Neural crest cell (in vitro differentiated cells): ENCODE measurements at regions not wholly inside any gene's neighbourhood (a gene's known extent, or its start where the extent isn't known, plus 50 kb on each side); places are given as distances from the start of the nearest gene placed in this dataset.

Source experiments
- DNase-seq: peaks from one replicate; pipeline ENCODE4 v3.0.0; 2021; ENCODE audit warnings: low read depth, mixed read lengths, low spot score
- H3K27ac Mint-ChIP-seq: one replicate; pipeline ENCODE4 v1.8.0; 2021; ENCODE audit warnings: mild to moderate bottlenecking, mixed read lengths; ENCODE audit not compliant: unreplicated experiment
- H3K27me3 Mint-ChIP-seq: 2 replicates; pipeline ENCODE4 v1.8.0; 2021; ENCODE audit warnings: low read depth, mild to moderate bottlenecking, mixed read lengths
- H3K36me3 Mint-ChIP-seq: 2 replicates; pipeline ENCODE4 v1.8.0; 2021; ENCODE audit warnings: low read depth, mild to moderate bottlenecking, mixed read lengths
- H3K4me1 Mint-ChIP-seq: 2 replicates; pipeline ENCODE4 v1.8.0; 2021; ENCODE audit warnings: mixed read lengths
- H3K4me3 Mint-ChIP-seq: one replicate; pipeline ENCODE4 v1.8.0; 2021; ENCODE audit warnings: mild to moderate bottlenecking, mixed read lengths
- H3K9me3 Mint-ChIP-seq: 2 replicates; pipeline ENCODE4 v1.8.0; 2021; ENCODE audit warnings: mixed read lengths
- TF ChIP-seq, protein P1 (sequence below): fragments of 200-600 bp; sonication (generic); conservative IDR thresholded peaks from 2 replicates; pipeline ENCODE4 v1.5.0; 2021; ENCODE audit warnings: antibody characterized with exemption, mild to moderate bottlenecking

GRCh38 chr15:62927196-62927595 is 115.4 kb upstream of the TPM1 start:
- H3K9me3 Mint-ChIP-seq, result peaks cover 6% of the 10 kb centered on the region
- DNase-seq, result no peak
- peaks cover 2% of the 10 kb centered on the region for H3K27me3 Mint-ChIP-seq
- no peaks in the 10 kb centered on the region for H3K36me3 Mint-ChIP-seq
- TF ChIP-seq, protein P1, sequence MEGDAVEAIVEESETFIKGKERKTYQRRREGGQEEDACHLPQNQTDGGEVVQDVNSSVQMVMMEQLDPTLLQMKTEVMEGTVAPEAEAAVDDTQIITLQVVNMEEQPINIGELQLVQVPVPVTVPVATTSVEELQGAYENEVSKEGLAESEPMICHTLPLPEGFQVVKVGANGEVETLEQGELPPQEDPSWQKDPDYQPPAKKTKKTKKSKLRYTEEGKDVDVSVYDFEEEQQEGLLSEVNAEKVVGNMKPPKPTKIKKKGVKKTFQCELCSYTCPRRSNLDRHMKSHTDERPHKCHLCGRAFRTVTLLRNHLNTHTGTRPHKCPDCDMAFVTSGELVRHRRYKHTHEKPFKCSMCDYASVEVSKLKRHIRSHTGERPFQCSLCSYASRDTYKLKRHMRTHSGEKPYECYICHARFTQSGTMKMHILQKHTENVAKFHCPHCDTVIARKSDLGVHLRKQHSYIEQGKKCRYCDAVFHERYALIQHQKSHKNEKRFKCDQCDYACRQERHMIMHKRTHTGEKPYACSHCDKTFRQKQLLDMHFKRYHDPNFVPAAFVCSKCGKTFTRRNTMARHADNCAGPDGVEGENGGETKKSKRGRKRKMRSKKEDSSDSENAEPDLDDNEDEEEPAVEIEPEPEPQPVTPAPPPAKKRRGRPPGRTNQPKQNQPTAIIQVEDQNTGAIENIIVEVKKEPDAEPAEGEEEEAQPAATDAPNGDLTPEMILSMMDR, result no peak
- H3K4me3 Mint-ChIP-seq, result no peak overlapping the region
- no peak overlapping the region for H3K27ac Mint-ChIP-seq
- no peaks in the 10 kb centered on the region for H3K4me1 Mint-ChIP-seq

DNA sequence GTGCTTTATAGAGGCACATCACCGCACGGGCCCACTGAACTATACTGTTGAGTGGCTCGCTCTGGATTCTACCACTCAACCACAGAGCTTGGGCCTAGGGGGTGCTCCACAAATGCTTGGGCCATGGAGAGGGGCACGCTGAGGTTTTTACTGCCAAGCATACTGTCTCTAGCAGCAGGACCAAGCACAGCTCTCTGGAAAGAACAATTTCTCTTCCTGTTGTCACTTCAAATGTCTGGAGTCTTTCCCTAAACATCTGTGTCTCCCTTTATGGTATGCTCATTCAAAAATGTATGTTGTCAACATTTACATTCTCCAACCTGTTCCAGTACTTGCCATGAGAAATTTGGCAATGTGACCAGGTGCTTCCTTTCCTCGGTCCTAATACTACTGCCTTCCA is 114.7 kb upstream of the TPM1 start:
- H3K27me3 Mint-ChIP-seq, result peaks cover 2% of the 10 kb centered on the region
- H3K27ac Mint-ChIP-seq, result no peak overlapping the region
- no peaks in the 10 kb centered on the region for H3K36me3 Mint-ChIP-seq
- TF ChIP-seq, protein P1, result no peak
- DNase-seq, result no peak
- peaks cover 6% of the 10 kb centered on the region for H3K9me3 Mint-ChIP-seq
- no peaks in the 10 kb centered on the region for H3K4me1 Mint-ChIP-seq
- no peak overlapping the region for H3K4me3 Mint-ChIP-seq

- H3K4me1 Mint-ChIP-seq, result no peaks in the 10 kb centered on the region
- peaks cover 6% of the 10 kb centered on the region for H3K9me3 Mint-ChIP-seq
- TF ChIP-seq, protein P1, result peak; percentile 20
- no peaks in the 10 kb centered on the region for H3K36me3 Mint-ChIP-seq
- DNase-seq, result no peak
- peak overlapping the region; percentile 81 for H3K27ac Mint-ChIP-seq
- no peak overlapping the region for H3K4me3 Mint-ChIP-seq
- H3K27me3 Mint-ChIP-seq, result peaks cover 2% of the 10 kb centered on the region
Observed at GRCh38 chr15:62928242-62928999, 114.1 kb upstream of the TPM1 start.

DNA sequence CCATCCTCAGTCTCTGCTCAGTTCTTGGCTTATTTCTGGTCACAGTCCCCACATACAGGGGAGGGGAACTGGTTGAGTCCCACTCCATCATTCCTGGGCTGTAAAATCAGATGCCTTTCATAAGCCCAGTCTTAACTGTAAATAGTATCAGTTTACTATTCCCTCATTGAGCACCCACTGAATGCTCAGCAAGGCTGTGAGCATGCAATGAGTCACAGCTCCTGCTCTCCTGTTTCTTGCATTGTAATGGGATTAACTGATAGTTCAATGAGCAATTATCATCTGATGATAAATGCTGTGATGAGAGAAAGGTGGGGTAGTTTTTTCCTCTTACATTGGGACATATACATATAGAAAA is 113.6 kb upstream of the TPM1 start:
- Mint-ChIP-seq H3K27me3 (peaks cover 2% of the 10 kb centered on the region), H3K4me1 (no peaks in the 10 kb centered on the region), H3K4me3 (no peak overlapping the region), H3K27ac (no peak overlapping the region), H3K36me3 (no peaks in the 10 kb centered on the region), H3K9me3 (peaks cover 6% of the 10 kb centered on the region)
- TF ChIP-seq, protein P1, result no peak
- no peak for DNase-seq

DNA sequence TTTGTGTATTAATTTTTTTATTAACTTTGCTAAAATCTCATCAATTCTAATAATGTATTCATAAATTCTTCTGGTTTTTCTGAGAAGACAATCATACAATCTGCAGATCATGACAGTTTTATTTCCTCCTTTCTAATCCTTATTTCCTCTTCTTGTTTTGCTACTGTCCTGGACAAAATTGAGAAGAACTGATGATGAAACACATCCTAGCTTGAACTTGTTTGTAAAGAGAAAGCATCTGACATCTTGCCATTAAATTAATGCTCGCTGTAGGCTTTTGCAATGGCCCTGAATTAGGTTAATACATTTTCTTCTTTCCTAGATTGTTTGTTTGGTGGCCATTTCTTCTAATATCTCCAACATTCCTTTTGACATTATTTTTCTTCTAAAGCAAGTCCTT is 110.9 kb upstream of the TPM1 start:
- Mint-ChIP-seq H3K27me3 (no peaks in the 10 kb centered on the region), H3K36me3 (no peaks in the 10 kb centered on the region), H3K27ac (no peak overlapping the region), H3K4me1 (no peaks in the 10 kb centered on the region), H3K9me3 (no peaks in the 10 kb centered on the region), H3K4me3 (no peak overlapping the region)
- DNase-seq, result no peak
- TF ChIP-seq, protein P1, result no peak
